Body of pancreas (tissue), 4 donors: ENCODE measurements at regions not wholly inside any gene's neighbourhood (a gene's known extent, or its start where the extent isn't known, plus 50 kb on each side); places are given as distances from the start of the nearest gene placed in this dataset.

Source experiments
- POLR2A ChIP-seq, 3 donors: fragments of 450-650 bp; IDR thresholded peaks; one replicate each; pipeline ENCODE4 v1.6.1; 2016; ENCODE audit warnings: antibody characterized with exemption in 3 of 3, mild to moderate bottlenecking in 2 of 3
- TF ChIP-seq, protein P1 (sequence below), 7 experiments: fragments of 450-650 bp in 4 of 7; fragments of 200-600 bp in 3 of 7; sonication (generic) in 3 of 7; IDR thresholded peaks; one replicate each; pipeline ENCODE4 v1.5.1; 2016 to 2019; ENCODE audit warnings: antibody characterized with exemption in 7 of 7

- no peak for TF ChIP-seq POLR2A (IDR thresholded peaks at IDR 0.05)
- TF ChIP-seq, protein P1, sequence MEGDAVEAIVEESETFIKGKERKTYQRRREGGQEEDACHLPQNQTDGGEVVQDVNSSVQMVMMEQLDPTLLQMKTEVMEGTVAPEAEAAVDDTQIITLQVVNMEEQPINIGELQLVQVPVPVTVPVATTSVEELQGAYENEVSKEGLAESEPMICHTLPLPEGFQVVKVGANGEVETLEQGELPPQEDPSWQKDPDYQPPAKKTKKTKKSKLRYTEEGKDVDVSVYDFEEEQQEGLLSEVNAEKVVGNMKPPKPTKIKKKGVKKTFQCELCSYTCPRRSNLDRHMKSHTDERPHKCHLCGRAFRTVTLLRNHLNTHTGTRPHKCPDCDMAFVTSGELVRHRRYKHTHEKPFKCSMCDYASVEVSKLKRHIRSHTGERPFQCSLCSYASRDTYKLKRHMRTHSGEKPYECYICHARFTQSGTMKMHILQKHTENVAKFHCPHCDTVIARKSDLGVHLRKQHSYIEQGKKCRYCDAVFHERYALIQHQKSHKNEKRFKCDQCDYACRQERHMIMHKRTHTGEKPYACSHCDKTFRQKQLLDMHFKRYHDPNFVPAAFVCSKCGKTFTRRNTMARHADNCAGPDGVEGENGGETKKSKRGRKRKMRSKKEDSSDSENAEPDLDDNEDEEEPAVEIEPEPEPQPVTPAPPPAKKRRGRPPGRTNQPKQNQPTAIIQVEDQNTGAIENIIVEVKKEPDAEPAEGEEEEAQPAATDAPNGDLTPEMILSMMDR (IDR thresholded peaks at IDR 0.05), result peak; percentile 39 to 74 (median 61)
Observed at GRCh38 chr16:72501739-72502593, 330.0 kb upstream of the PMFBP1 start.
